MM.1S (cell line): ENCODE measurements at regions not wholly inside any gene's neighbourhood (a gene's known extent, or its start where the extent isn't known, plus 50 kb on each side); places are given as distances from the start of the nearest gene placed in this dataset.

Source experiments
- EZH2 ChIP-seq: fragments of 300-600 bp; sonication (generic); optimal IDR thresholded peaks from 2 replicates; pipeline ENCODE3; 2017; ENCODE audit warnings: low read depth, mild to moderate bottlenecking, antibody characterized with exemption, low read length, mixed read lengths
- TF ChIP-seq, protein P1 (sequence below): fragments of 300-600 bp; sonication (generic); IDR thresholded peaks from 2 replicates; pipeline ENCODE4 v1.5.1; 2016; ENCODE audit warnings: antibody characterized with exemption, low read length, mixed read lengths

DNA sequence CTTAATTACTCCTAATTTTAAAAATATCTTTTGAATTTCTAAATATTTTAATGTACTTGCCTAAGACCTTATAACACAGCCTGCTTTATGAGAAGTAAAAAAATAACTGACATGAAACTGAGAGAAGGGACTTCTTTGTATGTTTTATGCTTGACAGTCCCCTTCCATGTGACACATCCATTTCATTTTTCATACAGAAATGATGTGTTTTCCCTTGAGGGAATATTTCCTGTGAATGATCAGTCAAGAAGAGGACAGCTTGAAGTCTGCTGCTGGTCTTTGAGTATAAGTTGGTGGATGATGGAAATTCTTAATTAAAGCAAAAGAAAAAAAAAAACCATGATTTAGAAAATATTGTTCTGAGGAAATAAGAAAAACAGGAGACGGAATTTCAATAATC lies 230.4 kb upstream of the KLHL1 start:
- TF ChIP-seq EZH2 = no peak
- TF ChIP-seq, protein P1, sequence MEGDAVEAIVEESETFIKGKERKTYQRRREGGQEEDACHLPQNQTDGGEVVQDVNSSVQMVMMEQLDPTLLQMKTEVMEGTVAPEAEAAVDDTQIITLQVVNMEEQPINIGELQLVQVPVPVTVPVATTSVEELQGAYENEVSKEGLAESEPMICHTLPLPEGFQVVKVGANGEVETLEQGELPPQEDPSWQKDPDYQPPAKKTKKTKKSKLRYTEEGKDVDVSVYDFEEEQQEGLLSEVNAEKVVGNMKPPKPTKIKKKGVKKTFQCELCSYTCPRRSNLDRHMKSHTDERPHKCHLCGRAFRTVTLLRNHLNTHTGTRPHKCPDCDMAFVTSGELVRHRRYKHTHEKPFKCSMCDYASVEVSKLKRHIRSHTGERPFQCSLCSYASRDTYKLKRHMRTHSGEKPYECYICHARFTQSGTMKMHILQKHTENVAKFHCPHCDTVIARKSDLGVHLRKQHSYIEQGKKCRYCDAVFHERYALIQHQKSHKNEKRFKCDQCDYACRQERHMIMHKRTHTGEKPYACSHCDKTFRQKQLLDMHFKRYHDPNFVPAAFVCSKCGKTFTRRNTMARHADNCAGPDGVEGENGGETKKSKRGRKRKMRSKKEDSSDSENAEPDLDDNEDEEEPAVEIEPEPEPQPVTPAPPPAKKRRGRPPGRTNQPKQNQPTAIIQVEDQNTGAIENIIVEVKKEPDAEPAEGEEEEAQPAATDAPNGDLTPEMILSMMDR = no peak
